HG03045 (cell line): ENCODE measurements at regions not wholly inside any gene's neighbourhood (a gene's known extent, or its start where the extent isn't known, plus 50 kb on each side); places are given as distances from the start of the nearest gene placed in this dataset.

Experiments used
- ATAC-seq: cut with Tn5 transposase; IDR thresholded peaks from one replicate; pipeline ENCODE4 v1.9.1; 2021; ENCODE audit warnings: mild to moderate bottlenecking, moderate library complexity; ENCODE audit not compliant: unreplicated experiment

GRCh38 chr10:31647861-31648260 lies 280.8 kb downstream of the ARHGAP12 start:
- ATAC-seq: no peak

GRCh38 chr10:31646519-31646918 lies 282.1 kb downstream of the ARHGAP12 start:
- ATAC-seq: no peak

DNA sequence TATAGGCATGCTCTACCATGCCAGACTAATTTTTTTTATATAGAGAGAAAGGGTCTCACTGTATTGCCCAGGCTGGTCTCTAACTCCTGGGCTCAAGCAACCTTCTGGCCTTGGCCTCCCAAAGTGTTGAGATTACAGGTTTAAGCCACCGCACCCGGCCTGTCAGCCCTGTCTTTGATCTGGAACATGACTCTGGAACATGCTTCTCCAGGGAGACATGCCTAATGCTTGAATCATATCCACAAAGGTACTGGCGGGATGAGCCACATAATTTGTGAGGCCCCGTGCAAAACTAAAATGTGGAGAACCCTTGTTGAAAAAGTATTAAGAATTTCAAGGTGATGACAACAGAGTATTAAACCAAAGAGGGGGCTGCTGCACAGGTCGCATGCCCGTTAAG lies 282.8 kb downstream of the ARHGAP12 start:
- ATAC-seq: no peak

DNA sequence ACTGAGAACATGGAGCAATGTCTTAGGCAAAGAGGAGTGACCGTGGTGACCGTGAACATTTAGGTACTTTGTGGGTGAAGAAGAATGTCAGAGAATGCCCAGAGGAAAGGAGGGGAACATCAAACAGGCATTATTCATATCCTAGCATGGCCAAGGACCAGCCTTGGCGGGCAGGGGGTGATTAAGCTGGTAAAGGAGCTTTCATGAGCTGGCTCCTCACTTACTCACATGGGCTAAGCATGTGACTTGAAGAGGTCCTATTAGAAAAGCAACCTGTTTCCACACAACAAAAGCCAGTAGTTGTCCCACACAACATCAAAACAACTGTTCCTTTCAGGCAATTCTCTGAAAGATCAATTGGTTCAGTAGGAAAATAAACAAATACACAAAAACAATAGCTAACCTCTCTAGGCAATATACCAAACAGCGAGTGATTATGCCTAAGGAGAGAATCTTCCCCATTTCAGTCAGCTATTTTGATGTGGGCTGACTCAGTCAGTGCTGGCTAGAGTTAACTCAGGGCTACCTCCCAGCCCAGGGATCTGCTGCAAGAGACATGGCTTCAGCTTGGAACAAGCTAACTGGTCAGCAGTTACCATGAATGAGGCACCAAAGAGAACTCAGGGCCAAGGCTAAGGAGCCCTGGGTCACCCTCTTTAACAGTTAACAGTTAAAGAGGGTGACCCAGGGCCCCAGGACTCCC lies 283.5 kb downstream of the ARHGAP12 start:
- no peak for ATAC-seq

DNA sequence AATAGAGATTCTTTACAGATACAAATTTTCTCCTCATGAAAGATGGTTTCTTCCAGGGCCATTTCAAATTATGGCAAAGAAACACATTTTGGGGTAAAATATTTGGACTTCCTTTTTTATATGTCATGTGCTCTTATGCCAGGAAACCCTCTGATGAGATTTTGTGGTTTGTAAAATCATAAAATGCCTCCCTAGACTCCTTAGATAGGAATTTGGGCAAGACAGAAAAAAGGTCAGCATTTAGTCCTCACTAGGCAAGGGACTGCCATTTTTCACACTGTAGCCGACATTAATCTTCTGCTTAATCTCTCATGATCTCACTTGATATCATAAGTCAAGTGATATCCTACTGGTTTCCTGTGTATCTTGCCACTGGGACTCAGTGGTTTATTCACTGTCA lies 286.4 kb downstream of the ARHGAP12 start:
- ATAC-seq: no peak

DNA sequence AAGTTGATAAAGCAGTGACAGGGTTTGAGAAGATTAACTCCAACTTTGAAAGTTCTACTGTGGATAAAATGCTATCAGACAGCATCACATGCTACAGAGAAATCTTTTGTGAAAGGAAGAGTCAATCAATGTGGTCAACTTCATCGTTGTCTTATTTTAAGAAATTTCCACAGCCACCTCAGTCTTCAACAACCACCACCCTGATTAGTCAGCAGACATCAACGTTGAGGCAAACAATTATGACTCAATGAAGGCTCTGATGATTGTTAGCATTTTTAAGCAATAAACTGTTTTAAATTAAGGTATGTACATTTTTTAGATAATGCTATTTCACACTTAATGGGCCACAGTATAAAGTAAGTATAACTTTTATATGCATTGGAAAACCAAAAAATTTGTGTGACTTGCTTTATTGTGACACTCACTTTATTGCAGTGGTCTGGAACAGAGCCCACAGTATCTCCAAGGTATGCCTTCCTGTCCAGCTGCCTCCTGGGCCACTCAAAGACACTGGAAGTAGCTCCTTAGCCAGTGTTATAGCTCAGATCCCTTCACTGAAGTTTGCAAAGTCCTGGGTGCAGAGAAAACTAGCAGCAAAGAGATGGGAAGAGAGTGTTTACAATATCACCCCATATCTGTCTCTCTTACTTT lies 293.1 kb downstream of the ARHGAP12 start:
- no peak for ATAC-seq

GRCh38 chr10:31635009-31635408 lies 293.6 kb downstream of the ARHGAP12 start:
- ATAC-seq: no peak

- no peak for ATAC-seq
These were observed 297.6 kb downstream of the ARHGAP12 start for GRCh38 chr10:31630861-31631567.

GRCh38 chr10:31625566-31625965 lies 303.1 kb downstream of the ARHGAP12 start:
- ATAC-seq: no peak

DNA sequence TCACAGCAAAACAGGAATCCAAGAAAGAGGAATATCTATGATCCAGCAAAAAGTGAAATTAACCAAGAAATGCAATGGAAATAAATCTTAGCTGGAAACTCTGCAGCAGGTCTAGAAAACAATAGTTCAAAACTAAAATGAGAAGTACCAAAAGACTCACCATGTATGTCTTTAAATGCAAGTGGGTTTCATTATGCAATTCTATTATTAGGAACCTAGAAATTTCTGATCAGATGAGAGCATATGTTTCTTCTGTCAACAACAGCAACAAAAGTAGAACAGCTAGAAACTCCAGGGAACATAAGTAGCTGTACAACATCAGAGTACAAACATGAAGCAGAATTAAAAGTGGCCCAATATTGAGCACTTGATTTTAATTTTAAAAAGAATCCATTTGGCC lies 304.0 kb downstream of the ARHGAP12 start:
- ATAC-seq: no peak

DNA sequence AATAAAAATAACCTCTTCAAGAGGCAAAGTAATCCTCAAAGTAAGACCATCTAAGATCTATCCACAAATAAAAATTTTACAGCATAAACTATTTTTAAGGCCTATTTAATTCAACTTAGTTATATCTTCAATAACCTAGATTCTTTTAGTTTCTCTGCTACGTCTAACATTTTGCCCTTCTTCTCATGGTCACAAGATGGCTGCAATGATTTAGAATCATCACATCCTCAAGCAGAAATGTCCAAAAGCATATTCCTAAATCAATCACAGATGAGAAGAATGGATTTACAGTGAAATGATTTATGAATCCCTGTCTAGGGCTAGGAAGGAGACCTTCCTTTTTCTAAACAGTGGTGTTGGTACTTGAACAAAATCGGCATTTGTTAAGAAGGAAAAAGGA lies 304.7 kb downstream of the ARHGAP12 start:
- ATAC-seq: no peak

DNA sequence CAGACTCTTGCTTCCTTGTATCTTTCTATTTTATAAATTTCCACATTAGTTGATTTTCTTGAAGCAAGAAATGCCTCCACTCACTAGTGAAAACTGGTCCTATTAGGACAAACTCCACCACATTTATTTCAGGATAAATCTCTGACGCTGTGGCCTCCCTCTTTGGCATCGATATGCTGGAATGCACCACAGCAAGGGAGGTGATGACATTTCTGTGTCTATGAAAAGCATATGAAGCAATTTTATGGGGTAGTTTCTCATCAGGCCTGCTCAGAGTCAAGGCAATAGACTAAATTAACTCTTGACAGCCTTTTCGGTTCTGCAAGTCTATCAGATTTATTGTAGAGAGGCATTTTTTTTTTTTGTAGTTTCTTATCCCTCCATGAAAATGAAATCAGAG lies 304.4 kb downstream of the ZEB1 start:
- no peak for ATAC-seq

DNA sequence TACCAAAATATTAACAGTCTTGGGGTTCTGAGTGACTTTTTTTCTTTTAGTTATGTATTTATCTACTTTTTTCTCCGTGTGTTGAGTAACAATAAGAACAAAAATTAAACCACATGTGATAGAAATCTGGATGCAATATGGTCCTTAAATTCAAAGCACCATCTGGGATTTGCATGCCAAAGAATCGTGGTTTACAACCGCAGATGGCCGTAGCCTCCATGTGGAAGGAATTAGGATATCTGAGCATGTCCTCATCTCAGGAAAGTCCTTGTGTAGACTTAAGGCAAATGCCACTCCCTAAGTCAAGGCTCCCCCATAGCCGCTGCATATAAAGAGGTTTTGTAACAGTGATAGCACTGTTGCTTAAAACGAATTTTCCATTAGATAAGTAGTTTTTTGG lies 304.0 kb downstream of the ZEB1 start:
- no peak for ATAC-seq

- no peak for ATAC-seq
These were observed 302.7 kb downstream of the ZEB1 start for GRCh38 chr10:31621733-31622132.

DNA sequence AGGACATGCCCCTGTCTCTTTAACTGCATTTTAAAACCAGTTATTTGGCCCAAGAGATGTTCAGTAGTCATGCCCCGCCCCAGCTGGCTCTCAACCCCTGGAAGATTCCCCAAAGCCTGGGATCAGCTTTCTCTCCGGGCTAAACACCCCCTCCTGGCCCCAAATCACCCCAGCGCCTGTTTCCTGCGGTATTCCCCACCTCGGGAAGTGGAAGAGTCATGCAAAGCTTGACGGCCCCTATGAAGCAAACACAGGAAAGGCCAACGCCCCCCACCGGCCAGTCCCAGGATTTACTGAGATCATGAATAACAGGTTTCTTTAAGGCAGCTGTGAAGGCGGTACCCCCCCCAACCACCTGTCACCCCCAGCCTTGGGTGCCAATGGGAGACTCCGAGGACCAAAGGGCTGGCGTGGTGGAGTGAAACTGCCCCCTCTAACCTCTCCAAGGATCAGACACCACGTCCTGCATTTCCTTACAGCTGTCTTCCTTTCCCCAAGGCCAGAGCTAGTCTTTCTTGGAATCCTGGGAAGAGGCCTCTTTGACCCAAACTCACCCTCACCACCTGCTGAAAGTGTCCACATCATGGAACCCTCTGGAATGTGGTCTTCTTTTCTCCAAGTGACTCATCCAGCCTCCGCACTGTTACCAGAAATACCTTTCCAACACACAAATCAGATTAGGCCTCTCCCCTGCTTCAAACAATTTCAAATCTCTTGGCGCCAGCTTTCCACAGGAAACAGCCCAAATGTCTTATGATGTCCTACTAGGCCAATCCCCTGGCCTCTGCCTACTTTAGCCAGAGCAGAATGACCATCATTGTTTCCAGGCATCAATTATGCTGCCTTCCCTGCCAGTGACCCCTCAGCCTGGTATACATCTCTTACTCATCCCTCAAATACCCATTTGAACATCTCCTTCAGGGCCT lies 301.5 kb downstream of the ZEB1 start:
- no peak for ATAC-seq

- no peak for ATAC-seq
These were observed 300.6 kb downstream of the ZEB1 start for GRCh38 chr10:31619531-31620061.

DNA sequence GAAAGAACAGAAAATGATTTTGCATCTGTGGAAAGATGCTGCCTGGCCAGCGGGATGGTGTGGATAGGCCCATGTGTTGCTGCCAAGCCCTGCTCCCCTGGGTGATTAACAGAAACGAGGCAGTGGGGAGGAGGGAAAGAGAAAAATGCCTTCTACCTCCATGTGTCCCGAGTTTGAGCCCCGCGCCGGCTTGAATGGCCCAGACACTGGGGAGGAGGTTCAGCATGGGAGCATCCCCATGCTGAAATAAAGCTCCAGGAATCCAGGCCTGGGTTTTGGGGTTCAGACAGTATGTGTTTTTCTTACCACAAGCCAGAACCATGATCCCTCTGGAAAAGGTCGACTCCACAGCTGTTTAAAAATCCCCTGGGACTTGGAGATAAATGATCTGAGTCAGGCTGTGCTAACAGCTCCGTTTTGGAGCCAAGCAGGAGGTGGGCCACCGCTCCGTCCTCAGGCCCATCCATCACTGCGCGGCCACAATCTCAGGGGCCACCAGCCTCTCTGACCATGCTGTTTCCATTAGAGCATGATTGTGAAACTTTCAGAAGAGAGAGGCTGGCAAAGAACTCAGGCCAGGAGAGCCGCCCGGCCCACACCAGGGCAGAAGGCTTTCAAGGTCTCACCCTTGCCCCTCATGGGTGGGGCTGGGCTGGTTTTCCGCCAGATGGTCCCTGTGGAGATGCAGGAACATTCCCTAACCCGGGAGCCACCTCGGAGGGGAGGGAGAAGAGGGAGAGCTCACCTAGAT lies 299.7 kb downstream of the ZEB1 start:
- no peak for ATAC-seq

DNA sequence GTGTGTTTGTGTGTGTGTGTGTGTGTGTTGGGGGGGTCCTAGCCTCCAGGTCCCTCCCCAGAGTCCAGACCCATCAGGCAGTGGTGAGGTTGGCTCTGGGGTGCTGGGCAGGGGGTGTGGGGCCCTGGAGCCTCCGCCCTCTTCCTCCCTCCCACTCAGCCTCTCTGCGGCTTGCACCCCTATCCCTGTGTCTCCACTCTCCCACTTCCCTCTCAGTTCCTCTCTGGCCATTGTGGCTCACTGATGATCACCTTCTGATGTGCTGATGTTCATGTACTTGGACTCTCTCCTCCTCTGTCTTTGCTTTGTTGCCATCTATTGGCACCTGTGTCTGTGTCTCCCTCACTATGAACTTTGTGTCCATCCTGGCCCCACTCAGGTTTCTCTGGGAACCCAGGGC lies 298.7 kb downstream of the ZEB1 start:
- ATAC-seq: no peak

DNA sequence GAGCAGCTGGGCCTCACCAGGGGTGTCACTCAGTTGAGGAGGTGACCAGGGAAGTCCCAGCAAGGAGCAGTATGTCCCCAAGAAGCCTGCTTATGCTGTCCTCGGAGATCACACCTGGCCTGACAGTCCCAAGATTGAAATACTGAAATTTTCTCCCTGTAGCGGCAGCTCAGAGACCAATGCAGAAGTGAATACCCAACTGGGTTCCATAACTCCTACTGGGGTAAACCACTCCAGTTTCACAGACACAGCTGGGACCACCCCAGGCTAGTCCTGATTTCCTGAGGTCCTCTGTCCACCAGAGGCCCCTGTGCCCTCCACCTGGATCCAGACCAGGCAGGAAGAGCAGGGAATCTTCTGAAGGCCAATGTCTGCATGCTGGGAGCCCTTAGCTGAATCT lies 298.1 kb downstream of the ZEB1 start:
- ATAC-seq: no peak

GRCh38 chr10:31615129-31615528 lies 296.1 kb downstream of the ZEB1 start:
- no peak for ATAC-seq
